NCI-H2107 treated with DMSO at 0.1 percent for 48 hours (cell line): ENCODE measurements at regions not wholly inside any gene's neighbourhood (a gene's known extent, or its start where the extent isn't known, plus 50 kb on each side); places are given as distances from the start of the nearest gene placed in this dataset.
"Not testable (repeated sequence)": the region's sequence is repeated elsewhere in the genome, so short reads cannot be mapped to it uniquely, and the experiment has no call there.

ENCODE experiments used
- DNase-seq: peaks from one replicate; lab custom pipeline; 2025; ENCODE audit not compliant: unreplicated experiment; lab: John Stamatoyannopoulos, UW

DNA sequence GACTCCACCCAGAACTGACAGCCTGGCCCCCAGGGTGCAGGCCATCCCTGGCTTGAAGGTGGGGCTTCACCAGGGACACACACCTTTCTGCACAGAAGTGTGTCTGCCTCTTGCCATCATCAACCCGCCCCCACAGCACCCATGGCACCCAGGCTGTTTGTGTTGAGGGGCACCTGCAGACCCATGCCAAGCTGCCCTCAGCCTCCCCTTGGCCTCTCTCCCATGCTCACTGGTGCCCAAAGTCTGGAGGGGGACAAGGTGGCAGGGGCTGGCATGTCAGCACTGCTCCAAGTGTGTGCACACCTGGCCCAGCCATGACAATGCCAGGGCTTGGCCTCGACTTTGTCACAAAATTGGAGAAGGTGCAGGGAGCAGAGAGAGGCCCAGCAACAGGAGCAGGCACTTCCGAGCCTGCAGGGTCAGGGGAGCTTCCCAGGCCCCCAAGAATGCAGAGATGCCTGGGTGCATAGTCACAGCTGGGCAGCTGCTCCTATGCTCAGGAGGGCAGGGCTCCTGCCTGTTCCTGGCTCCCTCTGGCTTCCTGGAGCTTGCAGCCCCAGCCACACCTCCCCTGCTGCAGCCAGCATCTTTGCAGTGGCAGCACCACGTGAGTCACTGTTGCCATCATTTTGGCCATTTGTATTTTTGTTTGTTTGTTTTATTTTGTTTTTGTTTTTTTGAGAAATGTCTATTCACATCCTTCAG, 280.6 kb upstream of the UBE2E3 start:
- DNase-seq, result no peak

DNA sequence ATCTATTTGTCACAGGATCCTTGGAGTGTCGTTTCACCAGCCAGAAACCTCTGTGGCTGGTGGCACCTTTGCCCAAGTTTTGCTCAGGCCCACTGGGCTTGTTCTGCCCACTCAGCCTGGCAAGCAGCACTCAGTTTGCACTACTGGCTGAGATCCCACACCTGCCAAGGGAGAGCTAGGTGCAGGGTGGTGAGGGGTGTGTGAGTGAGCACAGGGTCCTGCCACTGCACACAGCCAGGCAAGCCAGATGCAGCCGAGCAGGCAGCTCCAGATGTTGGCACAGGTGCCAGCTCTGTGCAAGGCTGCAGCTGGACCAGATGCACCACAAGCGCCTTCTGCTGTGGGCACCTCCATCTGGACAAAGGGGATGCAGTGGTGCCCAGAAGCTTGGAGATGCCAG, 281.7 kb upstream of the UBE2E3 start:
- no peak for DNase-seq

DNA sequence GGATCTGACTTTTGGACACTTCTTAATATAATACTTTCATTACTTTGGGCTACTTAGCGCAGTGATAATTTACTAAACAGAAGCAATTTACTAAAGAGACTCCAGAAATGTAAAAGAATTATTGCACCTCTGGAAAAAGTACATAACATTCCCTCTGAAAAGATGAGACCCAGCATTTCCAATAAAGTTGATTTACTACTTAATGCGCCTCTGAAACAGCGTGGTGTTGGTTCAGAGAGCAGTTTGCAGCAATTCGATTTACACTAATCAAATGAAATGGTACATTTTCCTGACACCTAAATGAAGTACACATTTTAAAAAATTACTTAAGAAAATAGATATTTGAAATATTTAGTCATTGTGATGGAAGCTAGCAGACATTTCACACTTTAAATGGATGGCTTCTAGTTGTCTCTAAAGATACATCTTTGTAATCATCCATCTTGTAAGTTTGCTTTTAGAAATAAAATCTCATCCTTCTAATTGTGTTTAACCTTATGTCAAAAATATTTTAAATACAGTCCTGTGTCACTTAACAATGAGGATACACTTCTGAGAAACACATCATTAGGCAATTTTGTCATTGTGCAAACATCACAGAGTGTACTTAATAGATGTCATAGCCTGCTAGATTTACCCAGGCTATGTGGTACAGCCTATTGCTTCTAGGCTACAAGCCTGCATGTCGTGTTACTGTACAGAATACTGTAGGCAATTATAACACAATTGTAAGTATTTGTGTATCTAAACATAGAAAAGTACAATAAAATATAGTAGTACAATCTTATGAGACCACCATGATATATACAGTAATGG, 284.6 kb upstream of the UBE2E3 start:
- no peak for DNase-seq

DNA sequence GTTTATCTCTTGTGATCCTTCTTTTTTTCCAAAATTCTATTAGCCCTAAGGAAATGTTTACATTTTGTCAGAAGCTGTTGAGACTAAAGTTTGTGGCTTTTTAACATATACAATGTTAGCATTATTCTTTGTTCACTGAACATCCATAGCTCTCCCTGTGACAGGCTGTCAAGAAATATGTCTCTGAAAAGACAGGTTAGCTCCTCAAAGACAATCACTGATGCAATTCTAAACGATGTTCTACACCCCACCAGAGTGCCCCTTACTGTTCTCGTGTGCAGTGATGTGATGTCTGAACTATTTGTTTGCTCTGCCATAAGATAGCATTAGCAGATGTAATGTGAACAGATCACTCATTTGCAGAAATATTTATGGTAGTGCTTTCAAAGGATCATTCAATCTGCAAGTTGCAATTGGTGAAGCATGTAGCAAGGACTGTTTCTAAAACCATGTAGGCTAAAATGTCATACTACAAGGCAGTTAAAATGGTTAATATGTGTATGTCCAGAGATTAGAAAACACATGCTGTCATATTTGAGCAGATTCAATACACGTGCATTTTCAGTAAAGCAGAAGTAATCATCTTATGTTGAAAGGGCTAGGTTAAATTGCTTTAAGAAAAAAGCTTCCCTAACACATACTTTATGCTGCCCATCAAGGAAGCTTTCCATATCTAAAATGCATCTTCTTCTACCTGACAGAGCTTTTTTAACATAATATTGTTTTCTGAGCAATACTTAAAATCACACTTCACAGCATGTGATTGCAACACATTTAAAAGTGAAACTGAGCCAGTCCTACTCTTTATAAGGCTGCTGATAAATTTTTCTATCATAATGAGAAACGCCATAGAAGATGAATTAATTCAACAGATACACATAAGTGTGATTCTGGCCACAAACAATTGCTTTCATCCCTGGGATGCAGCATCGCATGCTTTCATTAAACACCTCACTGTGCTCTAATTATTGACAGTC, 285.7 kb upstream of the UBE2E3 start:
- no peak for DNase-seq

DNA sequence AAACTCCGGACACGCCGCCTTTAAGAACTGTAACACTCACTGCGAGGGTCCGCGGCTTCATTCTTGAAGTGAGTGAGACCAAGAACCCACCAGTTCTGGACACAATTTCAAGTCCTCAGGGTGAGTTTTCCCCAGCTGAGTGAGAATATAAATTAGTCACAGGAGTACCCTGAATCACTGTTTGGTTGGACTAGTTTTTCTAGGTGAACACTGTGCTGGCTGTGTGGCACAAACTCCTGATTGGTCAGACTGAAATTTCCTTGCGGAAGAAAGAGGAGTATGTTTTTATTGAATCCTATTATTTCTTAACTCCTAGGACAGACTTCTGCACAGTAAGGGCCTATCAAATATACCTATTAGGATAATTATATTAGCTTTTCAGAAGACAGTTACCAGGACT, 288.1 kb upstream of the UBE2E3 start:
- no peak for DNase-seq

DNA sequence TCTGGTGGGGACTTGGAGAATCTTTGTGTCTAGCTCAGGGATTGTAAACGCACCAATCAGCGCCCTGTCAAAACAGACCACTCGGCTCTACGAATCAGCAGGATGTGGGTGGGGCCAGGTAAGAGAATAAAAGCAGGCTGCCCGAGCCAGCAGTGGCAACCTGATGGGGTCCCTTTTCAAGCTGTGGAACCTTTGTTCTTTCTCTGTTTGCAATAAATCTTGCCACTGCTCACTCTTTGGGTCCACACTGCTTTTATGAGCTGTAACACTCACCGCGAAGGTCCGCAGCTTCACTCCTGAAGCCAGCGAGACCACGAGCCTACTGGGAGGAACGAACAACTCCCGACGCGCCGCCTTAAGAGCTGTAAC, 288.6 kb upstream of the UBE2E3 start:
- not testable (repeated sequence) for DNase-seq

DNA sequence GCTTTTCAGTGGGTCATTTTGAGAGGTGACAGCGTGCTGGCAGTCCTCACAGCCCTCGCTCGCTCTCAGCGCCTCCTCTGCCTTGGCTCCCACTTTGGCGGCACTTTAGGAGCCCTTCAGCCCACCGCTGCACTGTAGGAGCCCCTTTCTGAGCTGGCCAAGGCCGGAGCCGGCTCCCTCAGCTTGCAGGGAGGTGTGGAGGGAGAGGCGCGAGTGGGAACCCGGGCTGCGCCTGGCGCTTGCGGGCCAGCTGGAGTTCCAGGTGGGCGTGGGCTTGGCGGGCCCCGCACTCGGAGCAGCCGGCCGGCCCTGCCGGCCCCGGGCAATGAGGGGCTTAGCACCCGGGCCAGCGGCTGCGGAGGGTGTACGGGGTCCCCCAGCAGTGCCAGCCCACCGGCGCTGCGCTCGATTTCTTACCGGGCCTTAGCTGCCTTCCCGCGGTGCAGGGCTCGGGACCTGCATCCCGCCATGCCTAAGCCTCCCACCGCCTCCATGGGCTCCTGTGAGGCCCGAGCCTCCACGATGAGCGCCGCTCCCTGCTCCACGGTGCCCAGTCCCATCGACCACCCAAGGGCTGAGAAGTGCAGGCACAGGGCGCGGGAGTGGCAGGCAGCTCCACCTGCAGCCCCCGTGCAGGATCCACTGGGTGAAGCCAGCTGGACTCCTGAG, 289.1 kb upstream of the UBE2E3 start:
- not testable (repeated sequence) for DNase-seq

DNA sequence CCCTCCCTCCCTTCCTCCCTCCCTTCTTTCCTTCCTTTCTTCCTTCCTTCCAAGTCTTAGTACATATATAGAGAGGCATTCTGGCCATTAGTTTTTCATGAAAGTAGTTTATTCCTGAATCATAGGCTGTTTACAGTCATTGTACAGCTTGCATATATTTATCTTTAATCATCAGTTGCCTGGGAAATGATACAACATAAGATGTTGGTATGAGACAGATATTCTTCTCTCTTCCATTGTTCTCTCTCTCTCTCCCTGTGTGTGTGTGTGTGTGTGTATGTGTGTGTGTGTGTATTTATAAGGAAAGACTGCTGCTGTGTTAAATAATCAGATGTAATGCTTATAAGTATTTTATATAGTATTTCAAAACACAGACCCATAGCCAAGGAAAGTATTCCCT, 289.8 kb upstream of the UBE2E3 start:
- DNase-seq, result no peak

DNA sequence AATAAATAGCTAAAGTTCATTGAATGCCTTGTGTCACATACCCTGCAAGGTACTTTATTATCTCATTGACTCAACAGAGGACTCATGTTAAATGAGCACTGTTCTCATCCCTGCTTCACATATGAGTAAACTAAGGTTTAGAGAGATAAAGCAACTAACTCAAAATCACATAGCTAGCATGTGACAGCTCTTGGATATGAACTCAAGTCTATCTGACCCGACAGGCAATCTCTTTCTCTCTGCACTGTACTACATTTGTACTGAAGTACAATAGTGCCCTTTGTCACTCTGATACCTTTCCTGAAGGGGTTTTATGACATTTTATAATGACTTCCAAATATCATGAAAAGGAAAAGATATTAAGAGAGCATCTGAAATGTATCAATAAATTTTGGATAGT, 297.5 kb upstream of the UBE2E3 start:
- no peak for DNase-seq

DNA sequence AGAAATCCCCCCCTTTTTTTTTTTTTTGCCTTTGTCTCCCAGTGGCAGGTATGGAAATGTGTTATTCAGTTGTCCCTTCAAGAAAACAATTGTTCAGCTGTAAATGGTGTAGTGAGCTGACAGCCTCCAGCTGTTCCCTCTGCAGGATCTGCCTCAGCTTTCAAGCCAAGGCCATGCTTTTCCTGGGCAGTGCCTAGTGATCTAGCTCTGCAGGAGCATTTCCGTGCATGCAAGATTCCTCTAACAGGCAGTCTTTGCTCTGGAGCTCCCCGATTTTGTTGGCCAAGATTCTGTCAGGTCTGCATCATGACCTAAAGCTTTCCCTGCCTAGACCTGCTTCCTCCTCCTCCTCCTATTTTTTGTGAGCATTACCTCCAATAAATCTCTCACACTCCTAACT, 300.7 kb upstream of the UBE2E3 start:
- no peak for DNase-seq

DNA sequence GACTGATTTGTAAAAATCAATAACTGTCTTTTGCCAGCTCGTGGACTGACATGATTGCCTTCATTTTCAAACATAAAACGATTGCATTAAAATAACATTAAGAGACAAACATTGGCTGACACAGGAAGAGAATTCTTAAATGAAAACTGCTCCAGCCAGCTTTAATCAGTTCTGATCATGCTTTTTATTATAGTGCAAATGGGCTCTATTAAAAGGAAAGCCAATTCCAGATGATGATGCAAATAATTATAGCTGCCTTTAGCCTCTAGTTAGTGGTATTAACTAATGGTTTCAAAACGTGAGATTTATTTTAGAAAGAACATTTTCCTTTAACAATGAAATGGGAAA, 301.8 kb upstream of the UBE2E3 start:
- DNase-seq, result no peak

DNA sequence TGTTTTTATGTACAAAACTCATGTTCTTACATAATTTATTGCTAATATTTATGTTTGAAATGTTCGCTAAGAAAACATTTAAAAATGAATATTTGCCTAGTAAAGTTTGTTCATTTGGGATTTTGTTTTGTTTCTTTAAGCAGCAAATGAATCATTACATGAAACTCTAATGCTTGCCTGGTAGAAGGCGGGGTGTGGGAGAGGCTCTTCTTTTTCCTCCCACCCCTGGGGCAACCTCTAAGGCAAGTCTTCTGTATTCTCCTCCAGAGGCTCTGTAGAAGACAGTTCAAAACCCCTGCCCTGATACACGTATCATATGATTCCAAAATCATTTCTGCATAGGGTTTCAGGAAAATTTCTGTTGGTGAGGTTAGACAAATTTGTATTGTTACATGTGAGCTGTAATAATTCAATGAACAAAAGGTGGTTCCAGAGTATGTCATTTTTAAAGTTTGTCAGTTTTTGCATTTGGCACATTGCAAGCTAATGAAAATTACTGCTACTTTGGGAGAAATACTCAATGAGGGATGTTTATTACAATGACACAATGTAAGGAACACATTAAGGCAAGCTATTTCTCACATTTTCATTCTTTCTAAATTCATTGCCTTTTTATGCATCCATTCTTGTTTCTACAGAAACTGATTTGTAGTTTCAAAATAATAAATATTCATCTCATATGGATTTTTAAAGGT, 302.3 kb upstream of the UBE2E3 start:
- no peak for DNase-seq

DNA sequence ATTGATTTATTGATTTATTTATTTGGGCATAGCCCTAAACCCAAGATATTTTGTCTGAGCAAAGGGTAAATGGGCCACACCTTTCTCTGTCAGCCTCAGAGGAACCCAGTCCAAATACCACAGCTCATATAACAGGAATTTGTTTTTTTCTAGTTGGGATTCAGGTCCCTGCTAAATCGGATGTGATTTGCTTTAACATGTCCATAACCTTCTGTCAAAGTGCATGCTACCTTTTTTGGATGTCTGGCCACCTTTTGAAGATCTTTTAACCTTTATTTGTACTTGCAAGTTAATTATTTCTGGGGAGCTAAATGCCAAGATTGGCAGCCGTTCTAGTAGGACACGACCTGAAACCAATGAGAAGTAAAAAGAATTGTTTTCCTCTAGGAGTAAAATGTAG, 303.2 kb upstream of the UBE2E3 start:
- DNase-seq, result no peak

DNA sequence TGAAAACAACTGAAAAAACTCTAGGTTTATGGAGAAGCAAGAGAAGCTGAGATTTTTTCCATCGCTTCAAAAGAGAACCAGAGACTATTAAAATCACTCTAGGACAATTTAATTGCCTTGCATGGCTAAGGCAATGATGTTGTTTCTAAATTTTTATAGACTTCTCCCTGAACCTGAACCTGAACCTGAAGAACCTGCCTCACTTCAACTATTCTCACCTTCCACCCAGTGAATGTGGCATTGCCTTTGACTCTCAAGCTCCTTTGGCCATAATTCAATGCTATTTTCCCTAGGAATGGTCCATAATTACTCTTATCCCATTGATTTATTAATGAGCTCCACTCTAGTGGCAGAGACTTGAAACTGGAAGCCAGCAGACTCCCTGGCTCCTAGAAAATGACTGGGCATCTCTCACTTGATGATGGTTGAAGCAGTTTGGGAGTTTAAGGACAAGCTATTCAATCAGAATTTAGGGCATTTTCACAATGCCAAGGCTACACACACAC, 303.8 kb upstream of the UBE2E3 start:
- DNase-seq, result no peak

DNA sequence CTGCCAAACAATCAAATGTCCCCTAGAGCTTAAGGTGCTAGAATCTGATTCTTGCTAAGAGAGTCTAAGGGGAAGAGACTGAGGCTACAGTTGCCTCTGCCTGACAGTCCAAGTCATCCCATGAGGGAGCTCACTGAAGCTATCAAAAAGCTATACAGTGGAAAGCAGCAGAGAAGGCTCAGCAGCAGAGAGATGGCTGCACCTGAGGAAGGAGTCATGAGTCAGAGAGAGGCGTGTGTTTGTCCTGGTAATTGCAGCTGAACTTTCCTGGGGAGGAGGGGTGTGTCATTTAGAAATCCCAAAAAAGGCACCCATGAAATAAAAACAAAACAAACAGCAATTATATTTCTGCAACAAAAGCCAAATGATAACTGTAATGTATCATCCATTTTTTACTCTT, 305.2 kb upstream of the UBE2E3 start:
- no peak for DNase-seq

DNA sequence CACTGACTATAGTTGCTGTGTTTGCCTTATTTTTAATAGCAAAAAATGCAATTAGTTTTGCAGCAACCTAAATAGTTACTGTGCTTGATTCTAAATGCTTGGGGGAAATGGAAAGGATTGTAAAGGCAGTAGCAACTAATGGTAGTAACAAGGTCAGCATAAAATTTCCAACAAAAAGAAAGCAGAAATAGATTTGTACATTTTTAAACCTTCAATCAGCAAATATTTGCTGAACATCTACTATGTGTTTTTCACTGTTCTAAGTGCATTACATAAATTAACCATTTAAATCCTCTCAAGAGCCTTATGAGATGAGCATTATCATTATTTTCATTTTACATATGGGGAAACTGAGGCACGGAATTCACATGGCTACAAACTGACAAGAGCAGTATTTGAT, 308.0 kb upstream of the UBE2E3 start:
- DNase-seq, result no peak

DNA sequence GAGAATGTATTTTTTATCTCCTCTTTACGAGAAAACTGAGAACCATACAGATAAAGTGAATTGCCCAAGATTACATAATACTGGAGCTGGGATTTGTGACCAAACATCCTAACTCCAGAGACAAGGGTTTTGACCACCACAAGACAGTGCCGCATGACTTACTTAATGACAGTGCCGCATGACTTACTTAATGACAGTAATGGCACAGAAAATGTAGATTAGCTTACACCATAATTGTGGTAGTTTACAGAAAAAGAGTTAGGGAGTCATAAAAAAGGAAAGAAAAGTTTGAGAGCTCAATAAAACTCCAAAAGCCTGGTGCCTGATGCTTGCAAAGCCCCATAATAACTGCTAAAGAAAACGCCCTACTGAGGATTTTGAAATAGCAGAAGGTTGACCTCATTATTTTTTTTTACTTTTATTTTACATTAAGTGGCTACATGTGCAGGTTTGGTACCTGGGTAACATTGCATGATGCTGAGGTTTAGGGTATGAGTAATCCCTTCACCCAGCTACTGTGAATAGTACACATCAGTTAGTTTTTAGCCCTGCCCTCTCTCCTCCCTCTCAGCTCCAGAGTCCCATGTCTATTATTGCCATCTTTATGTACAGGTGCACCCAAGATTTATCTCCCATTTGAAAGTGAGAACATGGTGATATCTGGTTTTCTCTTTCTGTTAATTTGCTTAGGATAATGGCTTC, 310.0 kb upstream of the UBE2E3 start:
- DNase-seq, result no peak

DNA sequence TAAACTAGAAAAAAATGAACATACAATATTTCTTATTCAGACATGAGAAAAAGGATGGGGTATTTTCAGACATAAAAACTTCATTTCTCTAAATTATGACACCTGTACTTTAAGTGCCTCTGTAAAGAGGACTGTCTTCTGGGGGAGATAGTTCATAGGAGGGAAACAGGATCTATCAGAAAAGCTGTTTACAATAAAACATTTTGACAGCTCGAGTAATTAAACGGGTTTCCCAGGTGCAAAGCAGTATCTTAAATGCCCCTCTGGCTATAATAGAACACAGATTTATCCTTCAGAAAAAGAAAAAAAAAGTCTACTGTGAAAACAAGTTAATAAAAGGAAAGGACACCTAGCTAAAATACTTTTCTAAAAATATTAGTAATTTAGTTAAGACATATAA, 311.4 kb upstream of the UBE2E3 start:
- no peak for DNase-seq

DNA sequence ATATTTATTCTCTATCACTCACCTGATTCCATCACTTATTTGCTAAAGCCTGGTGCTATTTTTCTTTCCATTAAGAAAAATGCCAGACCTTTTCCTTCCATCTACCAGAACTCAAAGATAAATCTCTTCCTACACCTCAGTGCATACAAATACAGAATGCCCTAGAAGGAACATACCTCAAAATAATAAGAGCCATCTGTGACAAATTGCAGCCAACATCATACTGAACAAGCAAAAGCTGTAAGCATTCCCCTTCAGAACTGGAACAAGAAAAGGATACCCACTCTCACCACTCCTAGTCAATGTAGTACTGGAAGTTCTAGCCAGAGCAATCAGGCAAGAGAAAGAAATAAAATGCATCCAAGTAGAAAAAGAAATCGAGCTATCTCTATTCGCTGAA, 315.9 kb upstream of the UBE2E3 start:
- DNase-seq, result no peak
